Panc1 (cell line): ENCODE measurements at regions not wholly inside any gene's neighbourhood (a gene's known extent, or its start where the extent isn't known, plus 50 kb on each side); places are given as distances from the start of the nearest gene placed in this dataset.

Experiments used
- POLR2AphosphoS5 ChIP-seq: IDR thresholded peaks from 2 replicates; pipeline ENCODE4 v1.6.1; 2012; ENCODE audit warnings: mild to moderate bottlenecking, low read depth, low read length, moderate library complexity
- SIN3A ChIP-seq: IDR thresholded peaks from 2 replicates; pipeline ENCODE4 v1.6.1; 2012; ENCODE audit warnings: low read depth, mild to moderate bottlenecking, low read length, moderate library complexity, borderline replicate concordance; ENCODE audit not compliant: insufficient read depth
- TF ChIP-seq, protein P1 (sequence below): fragments of 450-650 bp; IDR thresholded peaks from 2 replicates; pipeline ENCODE4 v1.5.1; 2017; ENCODE audit warnings: mild to moderate bottlenecking

DNA sequence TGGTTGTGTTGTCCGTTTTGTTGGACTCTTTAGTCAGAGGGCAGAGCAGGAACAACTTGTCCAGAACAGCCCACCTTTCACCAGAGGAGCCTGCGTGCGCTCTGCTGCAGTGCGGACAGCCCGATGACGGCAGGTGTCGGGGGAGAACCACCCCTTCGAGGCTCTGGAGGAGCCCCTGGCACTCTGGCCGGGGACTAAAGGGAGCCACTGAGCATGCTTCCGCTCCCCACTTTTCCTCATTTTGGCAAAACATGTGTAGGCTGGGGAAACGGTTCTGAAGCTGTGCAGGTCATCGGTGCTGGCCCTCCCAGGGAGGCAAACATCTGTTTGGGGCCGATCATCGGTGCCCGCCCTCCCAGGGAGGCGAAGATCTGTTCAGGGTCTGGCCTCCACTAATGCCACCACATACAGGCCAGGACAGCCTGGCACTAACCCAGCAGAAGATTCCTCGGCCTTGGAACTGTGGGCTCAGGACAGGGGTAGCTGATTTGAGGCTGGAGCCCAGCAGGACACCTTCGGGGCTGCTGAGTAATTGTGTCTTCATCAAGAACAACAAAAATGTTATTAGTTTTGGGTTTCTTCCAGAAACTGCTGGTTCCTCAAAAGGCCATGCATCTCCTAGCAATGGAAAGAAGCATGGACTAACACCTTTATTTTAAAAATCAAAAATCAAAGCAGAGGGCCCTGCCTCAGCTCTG is 124.4 kb upstream of the TCERG1L start:
- TF ChIP-seq, protein P1, sequence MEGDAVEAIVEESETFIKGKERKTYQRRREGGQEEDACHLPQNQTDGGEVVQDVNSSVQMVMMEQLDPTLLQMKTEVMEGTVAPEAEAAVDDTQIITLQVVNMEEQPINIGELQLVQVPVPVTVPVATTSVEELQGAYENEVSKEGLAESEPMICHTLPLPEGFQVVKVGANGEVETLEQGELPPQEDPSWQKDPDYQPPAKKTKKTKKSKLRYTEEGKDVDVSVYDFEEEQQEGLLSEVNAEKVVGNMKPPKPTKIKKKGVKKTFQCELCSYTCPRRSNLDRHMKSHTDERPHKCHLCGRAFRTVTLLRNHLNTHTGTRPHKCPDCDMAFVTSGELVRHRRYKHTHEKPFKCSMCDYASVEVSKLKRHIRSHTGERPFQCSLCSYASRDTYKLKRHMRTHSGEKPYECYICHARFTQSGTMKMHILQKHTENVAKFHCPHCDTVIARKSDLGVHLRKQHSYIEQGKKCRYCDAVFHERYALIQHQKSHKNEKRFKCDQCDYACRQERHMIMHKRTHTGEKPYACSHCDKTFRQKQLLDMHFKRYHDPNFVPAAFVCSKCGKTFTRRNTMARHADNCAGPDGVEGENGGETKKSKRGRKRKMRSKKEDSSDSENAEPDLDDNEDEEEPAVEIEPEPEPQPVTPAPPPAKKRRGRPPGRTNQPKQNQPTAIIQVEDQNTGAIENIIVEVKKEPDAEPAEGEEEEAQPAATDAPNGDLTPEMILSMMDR: no peak
- TF ChIP-seq SIN3A (no peak), POLR2AphosphoS5 (no peak)
